Stimulated activated CD8-positive, alpha-beta memory T cell treated with anti-CD3 and anti-CD28 coated beads, Interleukin-12 subunit alpha, Interleukin-12 subunit beta, amount 100 ng/mL, for 24 hours (primary cell): ENCODE measurements at regions not wholly inside any gene's neighbourhood (a gene's known extent, or its start where the extent isn't known, plus 50 kb on each side); places are given as distances from the start of the nearest gene placed in this dataset.

Experiments
- DNase-seq: peaks from one replicate; pipeline ENCODE4 v3.0.0-alpha.2; 2020; ENCODE audit errors: extremely low read depth

- DNase-seq, result no peak
Measured at GRCh38 chr6:14431385-14432330, 314.1 kb downstream of the CD83 start.

- no peak for DNase-seq
Measured at GRCh38 chr6:14434916-14435690, 317.5 kb downstream of the CD83 start.

- DNase-seq, result no peak
Measured at GRCh38 chr6:14436592-14437132, 319.1 kb downstream of the CD83 start.

GRCh38 chr6:14439419-14439818 is 321.8 kb downstream of the CD83 start:
- DNase-seq, result no peak

GRCh38 chr6:14440215-14440910 is 322.8 kb downstream of the CD83 start:
- no peak for DNase-seq

- no peak for DNase-seq
Measured at GRCh38 chr6:14440940-14441781, 323.6 kb downstream of the CD83 start.

GRCh38 chr6:14442242-14442641 is 324.7 kb downstream of the CD83 start:
- no peak for DNase-seq

- no peak for DNase-seq
Measured at GRCh38 chr6:14443629-14444268, 326.2 kb downstream of the CD83 start.

GRCh38 chr6:14444295-14444972 is 326.9 kb downstream of the CD83 start:
- DNase-seq, result no peak

- DNase-seq, result no peak
Measured at GRCh38 chr6:14447240-14447639, 329.7 kb downstream of the CD83 start.

GRCh38 chr6:14448246-14448645 is 330.7 kb downstream of the CD83 start:
- DNase-seq, result no peak

GRCh38 chr6:14450133-14450504 is 332.5 kb downstream of the CD83 start:
- no peak for DNase-seq

- no peak for DNase-seq
Measured at GRCh38 chr6:14450578-14450977, 333.0 kb downstream of the CD83 start.

- no peak for DNase-seq
Measured at GRCh38 chr6:14451594-14452374, 334.2 kb downstream of the CD83 start.

GRCh38 chr6:14452567-14453527 is 335.3 kb downstream of the CD83 start:
- DNase-seq, result peak; percentile 27

- no peak for DNase-seq
Measured at GRCh38 chr6:14453712-14454472, 336.3 kb downstream of the CD83 start.

GRCh38 chr6:14454473-14454775 is 336.9 kb downstream of the CD83 start:
- no peak for DNase-seq
